Hepatocyte (in vitro differentiated cells): ENCODE measurements at regions not wholly inside any gene's neighbourhood (a gene's known extent, or its start where the extent isn't known, plus 50 kb on each side); places are given as distances from the start of the nearest gene placed in this dataset.

Experiments
- CTCF ChIP-seq: fragments of 200-600 bp; sonication (generic); IDR thresholded peaks from 2 replicates; pipeline ENCODE4 v1.5.1; 2016; ENCODE audit warnings: antibody characterized with exemption, mild to moderate bottlenecking; ENCODE audit not compliant: poor library complexity
- EZH2 ChIP-seq: fragments of 200-600 bp; sonication (generic); IDR thresholded peaks from 2 replicates; pipeline ENCODE4 v1.6.1; 2016; ENCODE audit warnings: antibody characterized with exemption, mild to moderate bottlenecking, borderline replicate concordance

GRCh38 chr16:6517020-6517720 lies 815.5 kb upstream of the RBFOX1 start:
- TF ChIP-seq CTCF (no peak), EZH2 (no peak)
